ENCODE measurements at regions not wholly inside any gene's neighbourhood (a gene's known extent, or its start where the extent isn't known, plus 50 kb on each side); places are given as distances from the start of the nearest gene placed in this dataset.

DNA sequence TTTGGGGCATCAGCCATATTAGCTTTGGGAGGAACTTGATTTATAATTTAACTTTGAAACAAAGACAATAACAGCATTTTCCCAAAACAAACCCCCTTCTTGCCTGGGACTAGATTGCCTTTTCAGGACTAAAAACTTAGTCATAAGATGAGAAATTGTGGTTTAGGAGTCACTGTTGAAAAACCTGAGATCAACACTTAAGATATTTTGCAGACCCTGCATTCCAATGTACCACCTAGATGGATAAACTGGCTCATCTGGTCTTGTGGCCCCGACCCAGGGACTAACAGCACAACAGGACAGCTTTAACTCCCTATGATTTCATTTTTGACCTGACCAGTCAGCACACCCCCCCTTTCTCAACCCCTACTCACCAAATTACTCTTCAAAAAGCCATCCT lies 1165.4 kb downstream of the XPNPEP1 start:
- TF ChIP-seq EP300 (IDR thresholded peaks at IDR 0.05) (no peak), POLR2A (IDR thresholded peaks at IDR 0.05) (no peak)
